GM21367 (cell line): ENCODE measurements at regions not wholly inside any gene's neighbourhood (a gene's known extent, or its start where the extent isn't known, plus 50 kb on each side); places are given as distances from the start of the nearest gene placed in this dataset.
A peak's percentile ranks its signal among the peaks of the same experiment; 100 is the strongest.

Experiments
- ATAC-seq: cut with Tn5 transposase; IDR thresholded peaks from one replicate; pipeline ENCODE4 v1.9.1; 2021; ENCODE audit not compliant: unreplicated experiment

- ATAC-seq, result no peak
These were observed 143.4 kb upstream of the IER5L start for GRCh38 chr9:129321286-129322021.

DNA sequence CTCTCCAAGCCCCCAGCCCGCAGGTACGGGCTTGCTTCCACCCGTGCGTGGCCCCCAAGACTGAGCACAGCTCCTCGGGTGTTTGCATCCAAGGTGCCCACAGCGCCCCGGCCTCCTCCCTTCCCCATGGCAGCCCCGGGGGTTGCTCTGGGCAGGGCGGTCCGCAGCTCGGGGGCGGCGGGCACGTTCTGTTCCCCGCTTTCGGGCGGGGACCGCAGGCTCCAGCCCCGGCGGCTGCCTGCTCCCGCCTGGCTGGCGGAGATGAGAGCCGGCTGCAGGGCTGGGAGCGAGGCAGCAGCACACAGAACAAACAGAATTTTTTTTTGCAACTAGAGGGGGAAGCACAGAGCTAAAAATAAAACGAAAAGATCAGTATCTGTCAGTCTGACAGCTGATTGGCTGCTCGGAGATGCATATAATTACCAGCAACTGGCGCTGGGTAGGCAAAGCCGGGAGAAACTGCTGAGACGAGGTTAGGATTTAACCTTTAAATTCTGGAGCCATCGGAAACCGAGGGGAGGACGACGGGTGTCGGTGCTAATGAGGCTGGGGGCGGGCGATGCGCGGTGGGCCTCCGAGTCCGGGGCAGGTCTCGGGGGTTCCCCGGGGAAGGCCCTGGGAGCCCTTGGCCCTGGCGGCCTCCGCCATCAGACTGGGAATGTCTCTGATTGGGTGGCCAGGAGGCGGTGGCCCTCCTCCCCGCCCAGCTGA is 142.7 kb upstream of the IER5L start:
- ATAC-seq, result peak; percentile 66

- no peak for ATAC-seq
These were observed 141.9 kb upstream of the IER5L start for GRCh38 chr9:129319938-129320481.

DNA sequence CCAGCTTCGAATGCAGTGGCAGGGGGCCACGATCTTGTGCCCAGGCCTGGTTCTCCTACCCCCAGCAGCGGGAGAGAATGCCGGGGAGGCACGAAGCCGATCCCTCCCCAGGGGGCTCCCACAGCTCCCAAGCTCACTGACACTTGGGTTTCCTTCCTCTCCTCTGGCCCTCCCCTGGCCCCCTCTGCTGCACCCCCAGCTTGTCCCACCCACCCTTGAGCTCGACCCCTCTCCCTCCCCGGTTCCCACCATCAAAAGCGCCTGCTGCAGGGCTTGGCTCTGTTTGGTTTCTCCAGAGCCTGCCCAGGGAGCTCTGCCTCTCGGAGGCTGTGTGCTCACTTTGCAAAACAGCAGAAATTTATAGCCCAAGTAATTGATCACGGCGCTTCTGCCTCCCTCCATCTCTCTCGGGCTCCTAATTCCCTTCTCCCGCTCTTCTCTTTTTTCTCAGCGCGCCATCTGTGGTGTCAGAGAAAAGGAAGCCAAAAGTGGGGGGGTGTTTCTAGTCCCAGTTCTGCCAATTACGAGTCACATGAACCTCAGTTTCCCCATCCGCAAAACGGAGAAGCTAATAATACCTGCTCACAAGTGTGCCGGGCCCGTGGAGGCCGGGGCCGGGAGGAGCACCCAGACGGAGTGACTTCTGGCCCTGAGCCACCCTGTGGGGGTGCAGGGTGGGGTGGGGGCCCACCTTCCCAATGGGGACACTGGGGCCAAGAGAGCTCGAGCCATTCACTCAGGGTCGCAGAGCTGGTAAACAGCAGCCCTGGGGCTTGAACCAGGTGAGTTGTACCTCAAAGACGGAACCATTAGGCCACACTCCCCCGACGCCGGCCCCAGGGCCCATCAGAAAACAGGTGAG is 141.2 kb upstream of the IER5L start:
- ATAC-seq, result no peak

DNA sequence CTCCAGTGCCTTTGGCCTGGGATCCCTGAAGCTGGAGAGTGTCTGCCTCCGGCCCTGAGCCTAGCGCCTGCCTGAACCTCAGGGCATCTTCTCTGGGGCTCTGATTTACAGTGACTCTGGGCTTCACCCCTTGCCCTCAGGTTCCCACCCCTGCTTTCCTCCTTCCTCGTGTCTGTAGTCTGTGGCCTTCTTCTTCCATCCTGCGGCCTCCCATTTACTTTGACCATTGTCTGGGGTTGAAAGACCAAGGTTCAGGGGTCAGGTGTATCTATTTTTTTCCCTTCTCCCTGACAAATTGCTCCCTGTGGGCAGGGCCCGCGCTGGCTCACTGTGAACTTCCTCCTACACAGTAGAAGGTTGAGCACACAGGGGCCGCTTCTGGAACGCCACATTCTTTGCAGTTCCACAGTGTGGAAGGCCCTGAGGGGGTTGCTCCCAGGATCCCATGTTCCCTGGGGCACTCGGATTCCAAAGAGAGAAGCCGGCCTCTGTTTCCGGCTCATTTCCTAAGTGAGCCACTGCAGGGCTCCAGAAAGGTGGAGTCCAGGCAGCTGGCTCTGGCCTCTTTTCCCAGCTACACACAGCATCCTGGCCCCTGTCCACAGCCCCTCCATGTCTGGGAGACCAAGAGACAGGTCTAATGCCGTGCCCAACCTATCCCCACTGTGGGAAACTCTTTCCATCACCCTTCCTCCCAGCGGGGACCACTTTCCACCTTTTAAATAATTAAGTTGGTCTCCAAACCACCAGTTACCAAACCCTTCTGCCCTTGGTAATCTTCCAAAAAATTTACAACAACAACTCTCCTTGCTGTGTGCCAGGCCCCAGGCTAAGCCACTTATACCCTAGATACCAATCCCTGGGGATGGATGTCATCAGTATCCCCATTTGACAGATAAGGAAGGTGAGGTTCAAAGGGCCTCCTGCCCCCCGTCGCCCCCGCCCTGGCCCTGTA is 140.3 kb upstream of the IER5L start:
- ATAC-seq, result no peak

- ATAC-seq, result no peak
These were observed 139.3 kb upstream of the IER5L start for GRCh38 chr9:129317179-129318011.

GRCh38 chr9:129316281-129317030 is 138.4 kb upstream of the IER5L start:
- ATAC-seq, result no peak

GRCh38 chr9:129313331-129313955 is 135.4 kb upstream of the IER5L start:
- ATAC-seq, result no peak

DNA sequence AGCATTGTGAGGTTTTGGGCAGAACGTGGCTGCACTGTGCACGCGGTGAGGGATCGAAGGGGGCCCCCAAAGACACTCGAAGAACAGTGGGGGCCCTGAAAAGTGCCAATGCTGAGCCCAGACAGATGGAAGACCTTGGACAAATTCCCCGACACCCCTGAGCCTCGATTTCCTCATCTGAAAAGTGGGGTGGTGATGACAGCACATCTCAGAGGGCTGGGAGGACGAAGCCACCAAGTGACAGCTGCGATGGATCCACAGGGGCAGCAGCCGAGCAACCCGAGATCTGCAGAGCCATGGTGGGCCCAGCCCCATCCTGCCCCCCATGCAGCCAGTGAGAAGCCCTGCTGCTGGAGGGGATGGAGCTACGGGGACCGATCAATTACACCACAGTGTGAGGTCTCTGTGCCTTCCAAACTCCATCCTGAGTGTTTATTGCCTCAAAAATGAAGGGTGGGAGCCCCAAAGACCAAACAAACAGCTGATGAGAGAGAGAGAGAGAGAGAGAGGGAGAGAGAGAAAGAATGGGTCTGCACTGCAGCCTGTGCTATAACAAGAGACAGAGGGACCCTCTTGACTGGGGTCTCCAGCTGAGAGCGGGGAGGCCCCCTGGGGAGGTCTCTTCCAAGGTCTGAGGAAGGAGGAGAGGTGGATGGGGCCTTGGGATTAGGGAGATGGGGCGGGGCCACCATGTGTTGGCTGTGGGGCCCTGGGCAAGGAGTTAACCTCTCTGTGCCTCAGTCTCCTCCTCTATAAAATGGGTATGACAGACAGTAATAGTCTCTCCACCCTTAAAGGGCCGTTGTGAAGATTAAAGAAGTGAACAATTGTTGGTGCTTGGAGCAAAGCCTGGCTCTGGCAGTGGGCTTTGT is 134.4 kb upstream of the IER5L start:
- no peak for ATAC-seq

- ATAC-seq, result no peak
These were observed 133.6 kb upstream of the IER5L start for GRCh38 chr9:129311643-129312042.

DNA sequence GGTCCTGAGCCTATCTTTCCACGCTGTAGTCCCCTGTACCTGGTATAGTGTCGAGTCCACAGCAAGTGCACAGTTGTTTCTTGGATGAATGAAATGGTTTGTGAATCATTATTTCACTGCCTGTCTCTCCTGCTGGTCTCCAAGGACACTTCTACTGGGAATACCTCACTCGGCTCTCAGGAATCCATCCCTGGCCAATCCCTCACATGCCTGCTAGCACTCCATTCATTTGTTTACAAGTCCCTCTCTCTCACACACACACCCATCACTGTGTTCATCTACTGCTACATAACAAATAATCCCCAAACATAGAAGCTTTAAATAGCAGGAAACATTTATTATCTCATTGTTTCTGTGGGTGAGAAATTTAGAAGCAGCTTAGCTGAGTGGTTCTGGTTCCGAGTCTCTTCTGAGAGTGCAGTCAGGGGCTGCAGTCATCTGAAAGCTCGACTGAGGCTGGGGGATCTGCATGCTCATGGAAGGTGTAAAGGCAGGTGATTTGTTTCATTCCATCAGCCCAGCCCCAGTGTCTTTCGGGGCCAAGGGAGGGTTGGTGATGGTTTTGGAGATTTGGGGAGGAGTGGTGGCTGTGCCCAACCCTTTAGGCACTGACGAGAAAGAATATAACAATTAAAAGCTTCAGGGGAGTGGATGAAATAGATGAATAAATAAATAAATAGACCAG is 132.7 kb upstream of the IER5L start:
- no peak for ATAC-seq

DNA sequence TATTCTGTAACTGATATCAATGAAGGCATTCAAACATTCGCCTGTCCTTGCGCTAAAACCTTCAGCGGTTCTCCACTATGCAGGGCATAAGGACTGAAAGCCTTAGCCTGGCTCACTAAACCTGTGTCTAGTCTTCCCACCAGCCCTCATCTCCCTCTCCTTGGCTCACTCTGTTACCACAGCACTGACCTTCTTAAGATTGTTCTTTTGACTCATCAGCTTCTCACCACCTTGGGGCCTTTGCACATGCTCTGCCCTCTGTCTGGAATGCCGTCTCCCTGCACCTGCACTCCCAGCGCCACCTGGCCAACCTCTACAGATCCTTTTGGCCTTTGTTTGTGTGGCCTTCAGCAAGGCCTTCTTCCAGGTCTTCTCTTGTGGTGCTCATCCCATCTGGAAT is 131.8 kb upstream of the IER5L start:
- ATAC-seq, result no peak

GRCh38 chr9:129309041-129309430 is 131.0 kb upstream of the IER5L start:
- no peak for ATAC-seq

- ATAC-seq, result no peak
These were observed 129.3 kb upstream of the IER5L start for GRCh38 chr9:129307227-129307970.

GRCh38 chr9:129306318-129306973 is 128.4 kb upstream of the IER5L start:
- no peak for ATAC-seq
